ENCODE measurements at regions not wholly inside any gene's neighbourhood (a gene's known extent, or its start where the extent isn't known, plus 50 kb on each side); places are given as distances from the start of the nearest gene placed in this dataset.

DNA sequence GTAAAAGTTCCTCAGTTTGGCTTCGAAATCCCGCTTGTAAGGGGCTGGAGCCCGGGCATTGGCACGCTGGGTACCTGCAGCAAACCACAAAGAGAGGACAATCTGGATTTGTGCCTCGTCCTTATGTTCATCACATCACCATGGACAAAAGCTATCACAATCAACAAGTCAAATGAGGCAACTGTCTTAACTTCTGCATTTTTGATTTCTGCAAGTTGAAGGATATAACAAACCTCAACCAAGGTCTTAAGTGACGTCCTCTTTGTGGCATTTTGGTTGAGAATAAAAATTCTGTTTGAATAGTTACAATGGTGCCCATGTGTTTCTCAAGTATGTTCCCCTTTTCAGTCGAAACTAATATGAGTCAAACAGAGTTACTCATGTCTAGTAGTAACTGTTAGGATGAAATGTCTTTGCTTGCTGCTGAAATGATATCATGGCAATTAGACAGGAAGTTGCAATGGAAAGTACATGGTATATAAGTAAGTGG, 70.8 kb upstream of the STK17B start:
- no peaks in the 10 kb centered on the region for H3K79me2 ChIP-seq (ENCODE audit: insufficient read depth, low read length)
- no peaks in the 10 kb centered on the region for H3F3A ChIP-seq (ENCODE audit: insufficient read depth, low read length)
- no peaks in the 10 kb centered on the region for H3K9me2 ChIP-seq (ENCODE audit: low read depth, low read length)
- peak overlapping the region; percentile 96 for H3K27ac ChIP-seq (ENCODE audit: low read depth, low read length, poor library complexity, severe bottlenecking)
- no peaks in the 10 kb centered on the region for H4K20me1 ChIP-seq (ENCODE audit: insufficient read depth, low read length)
- TF ChIP-seq, protein P1, sequence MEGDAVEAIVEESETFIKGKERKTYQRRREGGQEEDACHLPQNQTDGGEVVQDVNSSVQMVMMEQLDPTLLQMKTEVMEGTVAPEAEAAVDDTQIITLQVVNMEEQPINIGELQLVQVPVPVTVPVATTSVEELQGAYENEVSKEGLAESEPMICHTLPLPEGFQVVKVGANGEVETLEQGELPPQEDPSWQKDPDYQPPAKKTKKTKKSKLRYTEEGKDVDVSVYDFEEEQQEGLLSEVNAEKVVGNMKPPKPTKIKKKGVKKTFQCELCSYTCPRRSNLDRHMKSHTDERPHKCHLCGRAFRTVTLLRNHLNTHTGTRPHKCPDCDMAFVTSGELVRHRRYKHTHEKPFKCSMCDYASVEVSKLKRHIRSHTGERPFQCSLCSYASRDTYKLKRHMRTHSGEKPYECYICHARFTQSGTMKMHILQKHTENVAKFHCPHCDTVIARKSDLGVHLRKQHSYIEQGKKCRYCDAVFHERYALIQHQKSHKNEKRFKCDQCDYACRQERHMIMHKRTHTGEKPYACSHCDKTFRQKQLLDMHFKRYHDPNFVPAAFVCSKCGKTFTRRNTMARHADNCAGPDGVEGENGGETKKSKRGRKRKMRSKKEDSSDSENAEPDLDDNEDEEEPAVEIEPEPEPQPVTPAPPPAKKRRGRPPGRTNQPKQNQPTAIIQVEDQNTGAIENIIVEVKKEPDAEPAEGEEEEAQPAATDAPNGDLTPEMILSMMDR (IDR thresholded peaks at IDR 0.05; ENCODE audit: low read length), result no peak
- TF ChIP-seq EZH2 (IDR thresholded peaks at IDR 0.05; ENCODE audit: borderline replicate concordance, low read length), result no peak
- H3K4me1 ChIP-seq (ENCODE audit: insufficient read depth, low read length, severe bottlenecking), result peaks cover 59% of the 10 kb centered on the region
- H2AFZ ChIP-seq (ENCODE audit: low read length), result no peak overlapping the region
- peak overlapping the region; percentile 57 for H3K4me2 ChIP-seq (ENCODE audit: low read length)
- H3K36me3 ChIP-seq (ENCODE audit: insufficient read depth, low read length), result no peaks in the 10 kb centered on the region
- H3K4me3 ChIP-seq (ENCODE audit: low read depth, low read length, poor library complexity, severe bottlenecking), result peak overlapping the region; percentile 34
- H3K9me3 ChIP-seq (ENCODE audit: low read length), result 0 out of 2 replicates have a peak, but pooled peaks cover 4% of the 10 kb centered on the region
- peak overlapping the region; percentile 50 for H3K9ac ChIP-seq (ENCODE audit: low read length)
- H3K27me3 ChIP-seq (ENCODE audit: insufficient read depth, low read length), result no peaks in the 10 kb centered on the region

- Histone ChIP-seq H3K4me1 (ENCODE audit: insufficient read depth, low read length, severe bottlenecking) (peaks cover 72% of the 10 kb centered on the region), H2AFZ (ENCODE audit: low read length) (no peak overlapping the region), H4K20me1 (ENCODE audit: insufficient read depth, low read length) (no peaks in the 10 kb centered on the region), H3K36me3 (ENCODE audit: insufficient read depth, low read length) (no peaks in the 10 kb centered on the region), H3K27ac (ENCODE audit: low read depth, low read length, poor library complexity, severe bottlenecking) (no peak overlapping the region), H3K4me2 (ENCODE audit: low read length) (no peak overlapping the region), H3F3A (ENCODE audit: insufficient read depth, low read length) (no peaks in the 10 kb centered on the region), H3K9me3 (ENCODE audit: low read length) (no peaks in the 10 kb centered on the region), H3K27me3 (ENCODE audit: insufficient read depth, low read length) (no peaks in the 10 kb centered on the region), H3K4me3 (ENCODE audit: low read depth, low read length, poor library complexity, severe bottlenecking) (no peak overlapping the region), H3K9me2 (ENCODE audit: low read depth, low read length) (no peaks in the 10 kb centered on the region), H3K79me2 (ENCODE audit: insufficient read depth, low read length) (no peaks in the 10 kb centered on the region), H3K9ac (ENCODE audit: low read length) (no peak overlapping the region)
- TF ChIP-seq, protein P1 (IDR thresholded peaks at IDR 0.05; ENCODE audit: low read length), result no peak
- TF ChIP-seq EZH2 (IDR thresholded peaks at IDR 0.05; ENCODE audit: borderline replicate concordance, low read length), result no peak
These were observed 73.1 kb upstream of the STK17B start for GRCh38 chr2:196244516-196244915.

DNA sequence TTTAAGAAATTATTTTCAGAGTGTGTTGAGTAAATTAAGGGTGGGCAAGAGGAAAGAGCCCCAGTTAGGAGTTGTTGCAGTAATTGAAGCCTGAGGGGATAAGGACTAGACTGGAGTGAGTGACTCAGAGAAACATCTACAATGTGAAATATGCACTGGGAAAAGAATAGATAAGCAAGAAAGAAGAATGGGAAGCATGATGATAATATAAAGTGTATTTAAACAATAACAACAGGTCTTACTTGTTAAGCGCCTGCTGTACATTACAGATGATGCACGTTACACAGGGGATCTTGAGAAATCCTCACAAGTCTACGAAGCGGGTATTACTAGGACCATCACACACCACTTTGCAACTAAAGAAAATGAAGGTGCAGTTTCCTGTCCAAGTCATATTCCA, 73.6 kb upstream of the STK17B start:
- no peaks in the 10 kb centered on the region for H3K9me2 ChIP-seq (ENCODE audit: low read depth, low read length)
- no peaks in the 10 kb centered on the region for H4K20me1 ChIP-seq (ENCODE audit: insufficient read depth, low read length)
- no peaks in the 10 kb centered on the region for H3K79me2 ChIP-seq (ENCODE audit: insufficient read depth, low read length)
- no peak overlapping the region for H3K27ac ChIP-seq (ENCODE audit: low read depth, low read length, poor library complexity, severe bottlenecking)
- H3K27me3 ChIP-seq (ENCODE audit: insufficient read depth, low read length), result no peaks in the 10 kb centered on the region
- H3K36me3 ChIP-seq (ENCODE audit: insufficient read depth, low read length), result no peaks in the 10 kb centered on the region
- no peaks in the 10 kb centered on the region for H3K9me3 ChIP-seq (ENCODE audit: low read length)
- H3K9ac ChIP-seq (ENCODE audit: low read length), result no peak overlapping the region
- peaks cover 72% of the 10 kb centered on the region for H3K4me1 ChIP-seq (ENCODE audit: insufficient read depth, low read length, severe bottlenecking)
- TF ChIP-seq, protein P1 (IDR thresholded peaks at IDR 0.05; ENCODE audit: low read length), result no peak
- TF ChIP-seq EZH2 (IDR thresholded peaks at IDR 0.05; ENCODE audit: borderline replicate concordance, low read length), result no peak
- H3K4me2 ChIP-seq (ENCODE audit: low read length), result no peak overlapping the region
- H2AFZ ChIP-seq (ENCODE audit: low read length), result no peak overlapping the region
- no peak overlapping the region for H3K4me3 ChIP-seq (ENCODE audit: low read depth, low read length, poor library complexity, severe bottlenecking)
- no peaks in the 10 kb centered on the region for H3F3A ChIP-seq (ENCODE audit: insufficient read depth, low read length)

All from OCI-LY1 (cell line).